Heart right ventricle (tissue), 16 donors: ENCODE measurements at regions not wholly inside any gene's neighbourhood (a gene's known extent, or its start where the extent isn't known, plus 50 kb on each side); places are given as distances from the start of the nearest gene placed in this dataset.

Experiments
- ATAC-seq, 8 donors: fragments of 200-7000 bp; cut with Tn5 transposase; one replicate each; pipeline ENCODE4 v1.9.1; 2020; ENCODE audit warnings: mild to moderate bottlenecking in 8 of 8, moderate library complexity in 8 of 8, moderate number of reproducible peaks in 1 of 8
- DNase-seq, 2 donors: peaks; one replicate each; pipeline ENCODE4 v3.0.0-alpha.2; 2020
- H3K27ac ChIP-seq, 10 donors: fragments of 200-600 bp; sonication (generic) in 2 of 10; one replicate each; pipeline versions ENCODE4 v1.5.0 to v1.8.0; 2020 to 2022; ENCODE audit warnings: mild to moderate bottlenecking in 3 of 10
- H3K27me3 ChIP-seq, 7 donors: fragments of 200-600 bp; one replicate each; pipeline ENCODE4 v1.8.0; 2021 to 2022; ENCODE audit warnings: mild to moderate bottlenecking in 2 of 7
- H3K36me3 ChIP-seq, 9 donors: fragments of 200-600 bp; sonication (generic) in 1 of 9; one replicate each; pipeline versions ENCODE4 v1.5.0 to v1.8.0; 2020 to 2022; ENCODE audit warnings: mild to moderate bottlenecking in 2 of 9
- H3K4me1 ChIP-seq, 9 donors: fragments of 200-600 bp; sonication (generic) in 1 of 9; one replicate each; pipeline versions ENCODE4 v1.5.0 to v1.8.0; 2020 to 2022; ENCODE audit warnings: mild to moderate bottlenecking in 4 of 9
- H3K4me3 ChIP-seq, 10 donors: fragments of 200-600 bp; sonication (generic) in 2 of 10; one replicate each; pipeline versions ENCODE4 v1.5.0 to v1.8.0; 2020 to 2022; ENCODE audit warnings: mild to moderate bottlenecking in 7 of 10, moderate library complexity in 2 of 10
- H3K9me3 ChIP-seq, 11 donors: fragments of 200-600 bp in 10 of 11; sonication (generic) in 2 of 11; one replicate each; pipeline versions ENCODE4 v1.5.0 to v1.8.0; 2013 to 2022; ENCODE audit warnings: mild to moderate bottlenecking in 2 of 11, control low read depth in 1 of 11, moderate library complexity in 1 of 11
- CTCF ChIP-seq, 9 donors: fragments of 200-600 bp; sonication (generic) in 2 of 9; IDR thresholded peaks; one replicate each; pipeline versions ENCODE4 v1.5.0 to v1.8.0; 2021 to 2022; ENCODE audit warnings: antibody characterized with exemption in 9 of 9, mild to moderate bottlenecking in 5 of 9, moderate library complexity in 1 of 9
- WGBS, 2 donors: extraction: QIAGEN DNeasy Blood & Tissue Kit; methylation state at CpG; one replicate each; pipeline ENCODE4 v1.1.7; 2013; ENCODE audit warnings: inconsistent platforms in 1 of 2; 5-methylcytosine and 5-hydroxymethylcytosine counted together
- intact Hi-C, 10 donors: fragments of 100-400 bp; cut with DNase I; formaldehyde crosslinking; loops; one replicate each; pipeline versions ENCODE4 v1.11.1 to v1.14.2; 2022
- donor health status: Arrhythmogenic right ventricular cardiomyopathy.
- donor health status: ischemic (EF 13 %, LVEDD 7.1; RV severe dilation, severe dysfunction).
- donor health status: healthy with polysubstance abuse.
- donor health status: DM: no; HTN: yes; CAD: no.
- donor health status: DM: no; HTN: no; CAD: no.
- donor health status: ischemic (EF 25% LVEDD 6.9; RV normal size, moderate dysfunction).
- donor health status: ischemic (EF 25% LVEDD 5.7; RV mildly dilated, moderate dysfunction).
- donor health status: healthy.
- donor health status: DM: yes; HTN: yes; CAD: no.
- donor health status: Ischemic cardiomyopathy.
- donor health status: ischemic (EF 35%, LVEDD 5.7; RV mildly dilated, moderate dysfunction).
- donor health status: nonischemic (EF 11% LVEDD 7.7; RV severe dilation, severe dysfunction).
- donor health status: DM: yes; HTN: yes; CAD: no.
- donor health status: PGD.
- donor health status: ischemic (EF 29% LVEDD 5.4; RV normal size, mild dysfunction).
- donor health status: nonischemic (EF 23%, LVEDD 6.1; RV moderate dilation, normal function).

- Histone ChIP-seq H3K4me3 (no peak overlapping the region), H3K27ac (no peak overlapping the region), H3K9me3 (no peaks in the 10 kb centered on the region), H3K4me1 (no peaks in the 10 kb centered on the region), H3K27me3 (peaks cover 0 to 17% (median 0%) of the 10 kb centered on the region in 7 donors), H3K36me3 (no peaks in the 10 kb centered on the region)
- intact Hi-C loops = no loop called here
- no peak for DNase-seq
- ATAC-seq = no peak
- no peak for TF ChIP-seq CTCF (IDR thresholded peaks at IDR 0.05)
These were observed 168.5 kb upstream of the C16orf82 start for GRCh38 chr16:26898200-26898599.

DNA sequence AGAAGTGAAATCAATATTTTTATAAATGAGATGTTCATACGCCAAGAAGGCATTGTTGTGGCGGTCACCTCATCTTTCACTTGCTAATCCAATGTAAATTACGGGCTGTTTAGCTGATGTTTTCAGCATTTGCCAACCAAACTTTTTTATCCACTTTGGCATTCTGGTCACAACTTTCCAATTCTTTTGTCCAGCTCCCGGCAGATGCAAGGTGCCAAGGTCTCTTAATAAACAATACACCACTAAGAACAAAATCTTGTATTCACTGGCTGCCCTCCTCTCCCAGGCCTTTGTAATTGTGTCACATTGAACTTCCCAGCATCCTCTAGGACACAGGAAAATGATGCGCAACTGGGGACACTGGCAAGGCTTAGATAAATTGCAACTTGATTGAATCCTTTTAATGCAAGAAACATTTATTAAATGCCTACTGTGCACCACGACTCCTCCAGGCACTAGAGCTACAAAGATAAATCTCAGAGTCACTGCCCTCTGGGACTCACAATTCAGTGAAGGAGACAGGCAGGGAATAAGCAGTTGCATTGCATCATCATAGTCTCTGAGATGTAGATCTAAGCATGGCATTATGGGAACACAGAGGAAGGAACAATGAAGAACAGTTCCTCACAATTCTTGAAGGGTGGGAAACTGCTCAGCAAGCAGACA is 165.4 kb upstream of the C16orf82 start:
- 79% methylated on average over 6 of the region's 6 CpGs for WGBS, 2 donors

DNA sequence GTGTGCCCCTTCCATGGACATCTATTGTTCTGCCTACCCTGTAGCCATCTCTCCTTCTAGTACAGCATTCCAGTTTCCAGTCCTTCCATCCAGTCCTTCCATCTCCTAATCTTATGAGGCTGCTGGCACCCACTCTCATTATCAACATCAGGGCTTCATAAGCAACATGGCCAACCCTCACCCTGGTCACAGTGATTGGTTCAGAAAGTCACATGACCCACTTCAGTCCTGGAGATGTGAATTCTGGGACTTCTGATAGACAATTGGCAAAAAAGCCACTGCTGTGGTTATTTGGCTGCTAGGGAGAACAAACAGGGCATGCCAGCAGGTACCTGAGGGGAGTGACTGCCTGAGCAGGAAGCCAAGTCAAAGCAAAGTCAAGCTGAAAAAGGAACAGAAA is 164.7 kb upstream of the C16orf82 start:
- no peak for DNase-seq
- intact Hi-C loops = no loop called here
- no peak for TF ChIP-seq CTCF (IDR thresholded peaks at IDR 0.05)
- no peak for ATAC-seq
- Histone ChIP-seq H3K4me3 (no peak overlapping the region), H3K27me3 (peaks cover 0 to 7% (median 0%) of the 10 kb centered on the region in 7 donors), H3K9me3 (no peaks in the 10 kb centered on the region), H3K36me3 (no peaks in the 10 kb centered on the region), H3K4me1 (no peaks in the 10 kb centered on the region), H3K27ac (no peak overlapping the region)

More for the DNA sequence above, 165.4 kb upstream of the C16orf82 start:
- intact Hi-C loops = no loop called here
- Histone ChIP-seq H3K9me3 (no peaks in the 10 kb centered on the region), H3K27ac (no peak overlapping the region), H3K4me3 (no peak overlapping the region), H3K27me3 (peaks cover 0 to 7% (median 0%) of the 10 kb centered on the region in 7 donors), H3K36me3 (no peaks in the 10 kb centered on the region), H3K4me1 (no peaks in the 10 kb centered on the region)
- DNase-seq (no peak), ATAC-seq (no peak)
- TF ChIP-seq CTCF (IDR thresholded peaks at IDR 0.05) = no peak

DNA sequence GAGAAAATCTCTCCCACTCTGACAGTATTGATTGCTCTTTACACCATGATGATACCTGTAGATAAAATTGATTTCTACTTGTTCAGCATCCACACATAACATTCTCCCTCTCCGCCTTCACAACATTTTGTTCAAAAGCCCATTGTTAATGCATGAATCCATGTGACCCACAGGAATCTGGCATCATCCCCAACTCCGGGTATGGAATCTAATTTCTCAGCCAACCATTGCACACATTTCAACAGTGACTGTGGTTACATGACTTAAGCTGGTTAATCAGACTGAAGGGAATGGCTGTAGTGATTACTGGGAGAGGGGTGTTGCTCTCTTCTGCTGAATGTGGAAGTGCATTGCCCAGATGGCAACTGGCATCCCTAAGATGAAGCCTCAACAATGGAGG is 161.4 kb upstream of the C16orf82 start:
- WGBS, 2 donors = 75 to 78% methylated on average over 2 of the region's 2 CpGs

More for the DNA sequence above, 161.4 kb upstream of the C16orf82 start:
- peaks cover 0 to 18% (median 0%) of the 10 kb centered on the region in 7 donors for H3K27me3 ChIP-seq
- ATAC-seq (no peak), DNase-seq (no peak)
- intact Hi-C loops = no loop called here
- TF ChIP-seq CTCF (IDR thresholded peaks at IDR 0.05) = no peak
- H3K4me3 ChIP-seq = no peak overlapping the region
- H3K4me1 ChIP-seq = no peaks in the 10 kb centered on the region
- no peaks in the 10 kb centered on the region for H3K9me3 ChIP-seq
- H3K36me3 ChIP-seq = no peaks in the 10 kb centered on the region
- H3K27ac ChIP-seq = no peak overlapping the region
